Stimulated activated naive B cell treated with anti-CD40 and anti-IgM and Interleukin-4, amounts not matched to agents 10 μg/mL and 1 μg/mL and 100 μg/mL, for 72 hours (primary cell): ENCODE measurements at regions not wholly inside any gene's neighbourhood (a gene's known extent, or its start where the extent isn't known, plus 50 kb on each side); places are given as distances from the start of the nearest gene placed in this dataset.

ENCODE experiments used
- ATAC-seq, 2 donors: fragments of 150-1000 bp; cut with Tn5 transposase; replicated peaks; 2 replicates each; pipeline ENCODE4 v1.10.0; 2021; ENCODE audit warnings: moderate library complexity in 1 of 2
- DNase-seq: peaks from one replicate; pipeline ENCODE4 v3.0.0; 2021
- H3K27ac Mint-ChIP-seq: one replicate; pipeline ENCODE4 v1.8.0; 2022; ENCODE audit warnings: mild to moderate bottlenecking, mixed read lengths
- H3K27me3 Mint-ChIP-seq, 2 donors: one replicate each; pipeline ENCODE4 v1.8.0; 2022; ENCODE audit warnings: mixed read lengths in 2 of 2
- H3K36me3 Mint-ChIP-seq, 2 donors: one replicate each; pipeline ENCODE4 v1.8.0; 2022; ENCODE audit warnings: mixed read lengths in 2 of 2, mild to moderate bottlenecking in 1 of 2
- H3K4me1 Mint-ChIP-seq, 2 donors: one replicate each; pipeline ENCODE4 v1.8.0; 2022; ENCODE audit warnings: mixed read lengths in 2 of 2, mild to moderate bottlenecking in 1 of 2
- H3K4me3 Mint-ChIP-seq, 2 donors: one replicate each; pipeline ENCODE4 v1.8.0; 2022; ENCODE audit warnings: mild to moderate bottlenecking in 2 of 2, mixed read lengths in 2 of 2, moderate library complexity in 1 of 2
- H3K9me3 Mint-ChIP-seq, 2 donors: one replicate each; pipeline ENCODE4 v1.8.0; 2022; ENCODE audit warnings: mixed read lengths in 2 of 2, mild to moderate bottlenecking in 1 of 2

DNA sequence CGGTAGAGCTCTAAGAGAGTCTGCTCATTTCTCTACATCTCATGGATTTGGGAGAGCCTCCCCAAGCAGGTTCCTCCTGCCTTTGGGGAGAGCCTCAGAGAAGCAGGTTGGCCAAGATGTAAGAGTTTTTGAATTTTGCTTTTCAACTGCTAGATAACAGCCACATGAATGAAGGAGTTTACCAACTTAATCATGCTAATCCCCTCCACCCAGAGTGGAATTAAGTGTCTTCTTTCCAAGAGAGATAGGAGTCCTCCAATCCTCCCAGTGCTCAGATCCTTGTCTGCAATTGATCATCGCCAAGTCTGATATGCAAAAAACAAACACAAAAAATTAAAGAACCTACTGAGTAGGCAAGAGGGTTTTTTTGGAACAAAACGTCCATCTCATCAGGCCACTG lies 99.4 kb upstream of the MAP3K1 start:
- Mint-ChIP-seq H3K27me3 (no peaks in the 10 kb centered on the region), H3K4me1 (peaks cover 15 to 20% of the 10 kb centered on the region in 2 donors), H3K36me3 (no peaks in the 10 kb centered on the region), H3K9me3 (no peaks in the 10 kb centered on the region), H3K4me3 (no peak overlapping the region), H3K27ac (no peak overlapping the region)
- ATAC-seq (no peak), DNase-seq (no peak)

DNA sequence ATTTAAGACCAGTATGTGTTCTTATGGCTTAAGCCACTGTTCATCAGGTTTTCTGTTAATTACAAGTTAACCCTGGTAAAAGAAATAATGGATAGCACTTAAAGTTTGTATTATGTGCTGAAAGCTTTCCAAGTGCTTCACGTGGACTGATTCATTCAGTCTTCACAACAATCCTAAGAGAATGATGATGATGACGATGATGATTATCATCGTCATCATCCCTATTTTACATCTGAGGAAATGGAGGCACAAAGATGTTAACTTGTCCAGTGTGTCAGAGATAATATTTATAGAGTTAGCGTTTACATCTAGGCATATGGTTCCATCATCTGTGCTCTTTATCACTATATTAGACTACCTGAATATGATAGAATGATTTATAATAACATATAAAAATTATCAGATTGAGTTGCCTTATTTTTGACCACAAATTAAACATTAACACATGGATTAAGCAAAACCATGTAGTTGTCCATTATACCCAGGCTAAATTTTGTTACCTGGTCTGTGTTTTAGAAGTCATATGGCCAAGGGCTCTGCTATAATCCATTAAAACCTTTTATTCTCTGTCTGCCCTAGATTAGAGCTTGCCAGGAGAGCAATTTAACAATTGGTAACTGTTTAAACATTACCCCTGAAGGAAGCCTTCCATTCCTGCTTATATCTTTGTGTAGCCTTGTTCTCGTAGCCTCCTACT lies 102.3 kb upstream of the MAP3K1 start:
- Mint-ChIP-seq H3K9me3 (peaks cover 0 to 2% of the 10 kb centered on the region in 2 donors), H3K36me3 (no peaks in the 10 kb centered on the region), H3K4me1 (peaks cover 15 to 22% of the 10 kb centered on the region in 2 donors), H3K27me3 (no peaks in the 10 kb centered on the region), H3K4me3 (no peak overlapping the region), H3K27ac (no peak overlapping the region)
- ATAC-seq (no peak), DNase-seq (no peak)

DNA sequence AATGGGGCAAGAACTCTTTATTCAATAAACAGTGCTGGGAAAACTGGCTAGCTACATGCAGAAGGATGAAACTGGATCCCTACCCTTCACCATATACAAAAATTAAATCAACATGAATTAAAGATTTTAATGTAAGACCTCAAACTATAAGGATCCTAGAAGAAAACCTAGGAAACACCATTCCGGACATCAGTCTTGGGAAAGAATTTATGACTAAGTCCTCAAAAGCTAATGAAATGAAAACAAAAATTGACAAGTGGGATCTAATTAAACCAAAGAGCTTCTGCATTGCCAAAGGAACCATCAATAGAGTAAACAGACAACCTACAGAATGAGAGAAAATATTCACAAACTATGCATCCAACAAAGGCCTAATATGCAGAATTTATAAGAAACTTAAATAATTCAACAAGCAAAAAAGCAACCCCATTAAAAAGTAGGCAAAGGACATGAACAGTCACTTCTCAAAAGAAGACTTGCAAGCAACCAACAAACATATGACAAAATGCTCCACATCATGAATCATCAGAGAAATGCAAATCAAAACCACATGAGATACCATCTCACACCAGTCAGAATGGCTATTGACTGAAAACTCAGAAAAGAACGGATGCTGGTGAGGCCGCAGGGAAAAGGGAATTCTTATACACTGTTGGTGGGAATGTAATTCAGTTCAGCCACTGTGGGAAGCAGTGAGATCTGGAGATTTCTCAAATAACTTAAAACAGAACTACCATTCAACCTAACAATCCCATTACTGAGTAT lies 104.3 kb upstream of the MAP3K1 start:
- ATAC-seq (no peak), DNase-seq (no peak)
- no peaks in the 10 kb centered on the region for H3K27me3 Mint-ChIP-seq
- H3K9me3 Mint-ChIP-seq, result peaks cover 0 to 2% of the 10 kb centered on the region in 2 donors
- H3K36me3 Mint-ChIP-seq, result no peaks in the 10 kb centered on the region
- no peak overlapping the region for H3K4me3 Mint-ChIP-seq
- H3K4me1 Mint-ChIP-seq, result peaks cover 14 to 30% of the 10 kb centered on the region in 2 donors
- H3K27ac Mint-ChIP-seq, result no peak overlapping the region

DNA sequence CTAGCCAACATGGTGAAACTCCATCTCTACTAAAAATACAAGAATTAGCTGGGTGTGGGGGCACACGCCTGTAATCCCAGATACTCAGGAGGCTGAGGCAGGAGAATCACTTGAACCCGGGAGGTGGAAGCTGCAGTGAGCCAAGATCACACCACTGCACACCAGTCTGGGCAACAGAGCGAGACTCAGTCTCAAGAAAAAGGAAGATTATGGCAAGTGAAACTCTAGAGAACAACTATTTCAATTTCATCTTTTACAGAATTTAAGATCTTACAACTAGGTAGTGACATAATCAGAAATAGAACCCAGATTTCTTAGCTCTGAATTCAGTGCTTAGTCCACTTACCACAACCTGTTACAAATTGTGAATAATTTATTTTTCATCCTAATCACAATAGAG lies 108.8 kb upstream of the MAP3K1 start:
- Mint-ChIP-seq H3K4me3 (no peak overlapping the region), H3K9me3 (peaks cover 0 to 2% of the 10 kb centered on the region in 2 donors), H3K4me1 (peaks cover 16 to 39% of the 10 kb centered on the region in 2 donors), H3K36me3 (no peaks in the 10 kb centered on the region), H3K27me3 (no peaks in the 10 kb centered on the region), H3K27ac (no peak overlapping the region)
- ATAC-seq, result peak in 1 of 2 donors; percentile 38
- DNase-seq, result no peak

DNA sequence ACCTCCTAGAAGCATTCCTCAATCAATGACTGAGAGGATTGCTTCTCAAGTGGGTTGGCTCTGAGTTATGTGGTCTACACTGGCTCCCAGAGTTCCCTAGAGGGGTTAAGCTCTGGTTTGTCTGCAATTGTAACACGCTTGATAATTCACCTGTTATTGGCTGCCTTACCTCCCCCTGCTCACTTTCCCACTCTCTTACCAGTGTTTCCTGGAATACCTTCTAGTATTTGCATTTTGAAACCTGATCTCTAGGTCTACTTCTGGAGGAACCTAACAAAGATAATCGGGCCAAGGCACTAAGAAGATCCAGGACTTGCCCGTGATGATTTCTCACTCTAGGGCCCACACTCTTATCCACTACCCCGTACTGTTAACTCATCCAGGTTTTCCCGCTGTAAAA lies 110.1 kb upstream of the MAP3K1 start:
- H3K4me3 Mint-ChIP-seq, result no peak overlapping the region
- ATAC-seq (no peak), DNase-seq (no peak)
- H3K9me3 Mint-ChIP-seq, result peaks cover 0 to 2% of the 10 kb centered on the region in 2 donors
- no peaks in the 10 kb centered on the region for H3K36me3 Mint-ChIP-seq
- H3K27me3 Mint-ChIP-seq, result no peaks in the 10 kb centered on the region
- H3K4me1 Mint-ChIP-seq, result peaks cover 21 to 43% of the 10 kb centered on the region in 2 donors
- peak overlapping the region; percentile 16 for H3K27ac Mint-ChIP-seq

DNA sequence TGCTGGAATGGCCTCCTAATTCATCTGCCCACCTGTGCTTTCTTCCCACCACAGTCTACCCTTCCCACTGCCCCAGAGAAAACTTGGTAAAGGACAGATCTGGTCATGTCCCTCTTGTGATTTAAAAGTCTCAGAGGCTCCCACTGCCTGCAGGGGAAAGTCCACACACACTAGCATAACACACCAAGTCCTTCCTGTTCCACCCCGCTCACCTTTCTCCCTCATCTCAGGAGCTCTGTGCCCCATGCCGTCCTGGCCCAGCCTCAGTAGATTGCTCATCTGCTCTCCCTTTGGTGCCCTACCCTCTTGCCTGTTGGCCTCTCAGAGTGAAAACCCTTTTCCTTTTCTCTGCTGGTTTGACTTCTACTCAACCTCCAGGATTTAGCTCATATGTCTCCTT lies 111.4 kb upstream of the MAP3K1 start:
- ATAC-seq, result peak; percentile 39 to 61

DNA sequence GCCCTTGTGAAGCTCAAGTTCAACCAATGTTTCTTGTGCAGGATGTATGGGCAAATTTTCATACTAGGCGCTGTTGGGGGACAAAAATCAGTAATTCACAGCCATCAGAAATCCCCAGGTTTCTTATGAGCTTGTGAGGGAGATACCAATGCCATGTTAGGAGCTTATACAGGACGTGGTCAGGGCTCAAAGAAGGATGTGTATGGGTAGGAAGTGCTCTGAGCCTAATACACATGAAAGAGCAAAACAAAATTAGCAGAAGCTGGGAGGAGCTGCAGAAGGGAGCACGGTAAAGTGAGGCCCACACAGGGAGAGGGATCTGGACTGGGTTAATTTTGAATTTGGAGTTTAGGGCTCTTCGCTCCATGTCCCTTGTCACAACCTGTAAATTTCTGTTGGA lies 114.6 kb upstream of the MAP3K1 start:
- no peak overlapping the region for H3K27ac Mint-ChIP-seq
- no peaks in the 10 kb centered on the region for H3K36me3 Mint-ChIP-seq
- ATAC-seq (no peak), DNase-seq (no peak)
- H3K9me3 Mint-ChIP-seq, result no peaks in the 10 kb centered on the region
- H3K27me3 Mint-ChIP-seq, result no peaks in the 10 kb centered on the region
- H3K4me3 Mint-ChIP-seq, result no peak overlapping the region
- H3K4me1 Mint-ChIP-seq, result peaks cover 25 to 62% of the 10 kb centered on the region in 2 donors

More for the DNA sequence above, 111.4 kb upstream of the MAP3K1 start:
- H3K9me3 Mint-ChIP-seq, result no peaks in the 10 kb centered on the region
- no peak overlapping the region for H3K4me3 Mint-ChIP-seq
- no peak overlapping the region for H3K27ac Mint-ChIP-seq
- no peaks in the 10 kb centered on the region for H3K27me3 Mint-ChIP-seq
- H3K36me3 Mint-ChIP-seq, result no peaks in the 10 kb centered on the region
- H3K4me1 Mint-ChIP-seq, result peaks cover 23 to 54% of the 10 kb centered on the region in 2 donors
- no peak for DNase-seq

DNA sequence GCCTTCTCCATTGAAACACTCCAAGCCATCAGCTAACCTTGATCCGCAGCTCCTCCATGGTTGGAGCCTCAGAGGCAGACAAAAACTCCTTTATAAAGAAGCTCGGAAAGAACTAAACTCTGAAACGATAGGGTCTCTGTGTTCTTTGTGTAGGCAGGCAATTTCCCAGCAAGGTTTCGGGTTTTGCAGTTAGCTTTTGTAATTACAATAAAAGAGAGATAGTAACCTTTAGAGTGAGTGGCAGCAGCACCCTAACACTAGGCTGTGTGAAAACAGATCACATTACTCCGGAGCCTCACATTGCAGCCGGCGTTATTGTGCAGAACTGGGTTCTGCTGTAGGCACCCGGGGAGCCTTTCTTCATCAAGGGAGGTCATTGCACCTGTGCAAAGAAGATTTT lies 115.8 kb upstream of the MAP3K1 start:
- Mint-ChIP-seq H3K9me3 (no peaks in the 10 kb centered on the region), H3K4me3 (no peak overlapping the region), H3K36me3 (no peaks in the 10 kb centered on the region), H3K27me3 (no peaks in the 10 kb centered on the region), H3K27ac (no peak overlapping the region), H3K4me1 (peaks cover 21 to 52% of the 10 kb centered on the region in 2 donors)
- no peak for ATAC-seq
- DNase-seq, result no peak

DNA sequence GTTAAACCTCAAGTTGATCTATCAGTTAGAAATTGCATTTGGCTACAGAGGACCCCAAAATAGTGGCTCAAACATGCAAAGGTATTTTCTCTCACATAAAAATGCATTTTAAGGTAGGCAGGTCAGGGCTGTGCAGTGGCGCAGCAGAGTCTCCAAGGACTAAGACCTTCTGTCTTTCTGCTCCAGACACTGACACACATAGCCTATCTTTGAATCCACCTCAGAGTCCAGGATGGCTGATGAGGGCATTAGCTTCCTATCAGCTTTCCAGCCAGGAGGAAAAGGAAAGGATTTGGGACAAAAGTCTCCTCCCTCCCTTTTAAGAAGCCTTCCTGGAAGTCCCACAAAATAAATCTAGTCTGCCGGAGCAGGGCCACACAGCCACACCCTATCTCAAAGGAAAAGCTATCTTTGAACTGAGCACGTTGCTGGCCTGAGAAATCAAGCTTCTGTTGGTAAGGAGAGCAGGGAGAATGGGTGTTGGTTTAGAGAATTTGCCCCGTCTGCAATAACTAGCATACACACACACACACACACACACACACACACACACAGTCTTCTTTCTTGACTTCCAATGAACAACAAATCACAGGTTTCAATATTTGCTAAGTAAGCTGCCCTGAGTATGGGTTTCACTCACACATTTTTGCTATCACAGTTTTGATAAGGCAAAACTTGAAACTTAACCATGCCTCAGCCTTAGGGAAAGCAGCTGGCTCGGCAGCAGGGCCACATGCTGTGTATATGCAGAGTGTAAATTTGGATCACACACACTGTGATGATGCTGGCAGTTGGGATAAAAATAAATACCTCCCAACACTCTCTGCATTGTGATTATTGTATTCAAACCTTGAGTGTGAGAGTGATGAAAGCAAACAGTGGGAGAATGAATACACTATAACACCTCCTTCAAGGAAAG lies 116.6 kb upstream of the MAP3K1 start:
- Mint-ChIP-seq H3K4me3 (no peak overlapping the region), H3K4me1 (peaks cover 21 to 53% of the 10 kb centered on the region in 2 donors), H3K27me3 (no peaks in the 10 kb centered on the region), H3K9me3 (no peaks in the 10 kb centered on the region), H3K27ac (no peak overlapping the region), H3K36me3 (no peaks in the 10 kb centered on the region)
- DNase-seq (no peak), ATAC-seq (peak in 1 of 2 donors; percentile 14)

DNA sequence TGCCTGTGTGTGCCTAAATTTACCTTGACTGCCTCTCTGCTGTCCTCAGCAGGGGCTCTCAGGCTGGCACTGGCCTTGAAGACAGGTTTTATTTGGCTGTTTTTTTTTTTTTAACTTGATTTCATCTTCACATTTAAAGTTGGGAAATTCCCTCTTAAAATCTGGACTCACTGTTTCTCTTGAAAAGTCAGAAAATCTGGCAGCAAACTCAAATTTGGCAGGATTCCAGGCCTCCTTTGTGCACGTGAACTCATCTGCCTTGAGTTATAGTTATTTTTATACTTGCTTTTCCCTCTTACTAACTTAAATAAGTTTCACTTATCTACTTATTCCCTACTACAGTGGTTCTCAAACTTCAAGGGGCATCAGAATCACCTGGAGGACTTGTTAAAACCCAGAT lies 118.4 kb upstream of the MAP3K1 start:
- Mint-ChIP-seq H3K27me3 (no peaks in the 10 kb centered on the region), H3K4me3 (no peak overlapping the region), H3K27ac (no peak overlapping the region), H3K9me3 (no peaks in the 10 kb centered on the region), H3K36me3 (no peaks in the 10 kb centered on the region), H3K4me1 (peaks cover 29 to 66% of the 10 kb centered on the region in 2 donors)
- ATAC-seq (no peak), DNase-seq (no peak)

DNA sequence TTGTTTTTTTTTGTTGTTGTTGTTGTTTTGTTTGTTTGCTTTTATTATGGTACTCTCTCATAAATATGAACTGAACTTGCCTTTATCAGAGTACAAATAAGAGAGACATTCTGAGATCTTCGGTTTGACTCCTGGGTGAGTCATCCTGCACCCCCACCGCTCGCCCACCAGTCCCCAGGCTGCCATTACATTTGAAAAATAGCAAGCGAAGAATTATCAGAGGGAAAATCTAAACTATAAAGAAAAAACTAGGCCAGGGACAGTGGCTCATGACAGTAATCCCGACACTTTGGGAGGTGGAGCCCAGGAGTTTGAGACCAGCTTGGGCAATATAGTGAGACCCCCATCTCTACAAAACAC lies 122.1 kb upstream of the MAP3K1 start:
- Mint-ChIP-seq H3K36me3 (peaks cover 0 to 2% of the 10 kb centered on the region in 2 donors), H3K9me3 (peaks cover 0 to 2% of the 10 kb centered on the region in 2 donors), H3K4me1 (peaks cover 42 to 68% of the 10 kb centered on the region in 2 donors), H3K27ac (no peak overlapping the region), H3K4me3 (no peak overlapping the region), H3K27me3 (no peaks in the 10 kb centered on the region)
- no peak for ATAC-seq
- DNase-seq, result no peak

DNA sequence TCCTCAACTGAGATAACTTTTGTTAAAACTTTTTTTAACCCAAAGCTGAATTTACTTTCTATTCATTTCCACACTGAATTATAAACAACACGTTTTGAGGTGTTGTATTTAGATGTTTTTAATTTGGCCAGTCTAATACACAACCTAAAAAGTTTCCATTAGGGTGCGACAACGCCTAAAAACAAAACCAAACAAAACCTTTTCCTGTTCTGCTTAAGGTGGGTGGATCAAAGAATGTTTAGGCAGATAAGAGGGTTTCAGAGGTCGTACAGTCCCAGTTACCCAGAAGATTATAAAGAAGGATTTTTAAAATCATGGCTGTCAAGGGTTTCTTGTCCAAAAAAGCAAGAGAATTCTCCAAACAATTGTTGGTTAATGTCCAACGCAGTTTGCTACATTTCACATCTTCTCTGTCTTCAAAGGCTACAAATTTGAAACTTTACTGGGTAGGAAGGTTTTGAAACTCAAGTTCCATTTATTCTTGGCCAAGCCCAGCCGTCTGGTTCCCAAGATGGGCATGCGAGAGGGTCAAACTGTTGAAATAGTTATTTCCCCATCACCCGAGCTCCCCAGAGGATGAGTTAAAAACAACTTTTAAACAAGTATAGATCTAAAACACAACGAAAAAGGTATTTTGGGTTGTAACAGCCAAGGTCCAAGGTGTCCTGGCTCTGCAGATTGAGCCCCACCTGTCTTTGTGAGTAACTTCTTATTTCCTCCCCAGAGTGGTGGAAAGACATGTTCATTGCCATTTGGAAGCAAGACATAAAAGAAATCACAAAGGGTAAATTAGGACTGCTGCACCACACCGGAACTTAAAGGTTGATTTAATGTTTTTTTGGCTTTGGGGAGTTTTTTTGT lies 122.8 kb upstream of the MAP3K1 start:
- Mint-ChIP-seq H3K27me3 (no peaks in the 10 kb centered on the region), H3K36me3 (peaks cover 0 to 2% of the 10 kb centered on the region in 2 donors), H3K27ac (no peak overlapping the region), H3K4me3 (peak overlapping the region; percentile 19 to 22), H3K4me1 (peaks cover 47 to 74% of the 10 kb centered on the region in 2 donors), H3K9me3 (peaks cover 0 to 2% of the 10 kb centered on the region in 2 donors)
- DNase-seq, result no peak
- ATAC-seq, result peak in 1 of 2 donors; percentile 28

DNA sequence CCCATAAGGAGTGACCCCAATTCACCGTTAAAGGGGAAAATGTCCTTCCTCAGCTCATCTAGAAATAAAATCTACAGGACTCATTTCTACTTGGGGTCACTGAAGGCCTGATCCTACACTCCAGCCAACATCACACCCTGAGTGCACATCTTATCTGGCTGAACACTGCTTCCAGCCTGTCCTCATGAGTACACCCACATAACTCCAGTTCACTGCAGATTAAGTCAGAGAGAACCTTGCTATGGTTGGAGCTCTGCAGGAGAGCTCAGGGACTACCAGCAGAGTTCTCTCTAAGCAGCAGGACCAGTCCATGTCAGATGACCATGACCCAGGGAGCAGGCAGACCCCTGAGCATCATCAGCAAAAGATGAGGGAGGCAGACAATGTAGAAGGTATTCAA lies 126.9 kb upstream of the MAP3K1 start:
- Mint-ChIP-seq H3K27ac (peak overlapping the region; percentile 68), H3K36me3 (peaks cover 2 to 3% of the 10 kb centered on the region in 2 donors), H3K27me3 (no peaks in the 10 kb centered on the region), H3K9me3 (peaks cover 0 to 2% of the 10 kb centered on the region in 2 donors), H3K4me1 (peaks cover 54 to 89% of the 10 kb centered on the region in 2 donors), H3K4me3 (no peak overlapping the region)
- ATAC-seq (no peak), DNase-seq (no peak)
